ENCODE measurements at regions not wholly inside any gene's neighbourhood (a gene's known extent, or its start where the extent isn't known, plus 50 kb on each side); places are given as distances from the start of the nearest gene placed in this dataset.

- ATAC-seq (no peak), FAIRE-seq (no peak), DNase-seq (ENCODE audit: low read depth, low spot score) (no peak)
- H3K9me3 ChIP-seq (replicated peaks; ENCODE audit: control insufficient read depth, insufficient read depth, low read length) = no peaks in the 10 kb centered on the region
- H2AFZ ChIP-seq (ENCODE audit: control insufficient read depth, low read depth, low read length) = no peak overlapping the region
- H3K4me1 ChIP-seq (ENCODE audit: control insufficient read depth, insufficient read depth, low read length) = no peaks in the 10 kb centered on the region
- no peak overlapping the region for H3K9ac ChIP-seq (ENCODE audit: control insufficient read depth, insufficient read depth, low read length)
- no peaks in the 10 kb centered on the region for H3K36me3 ChIP-seq (ENCODE audit: control insufficient read depth in 2 of 2, insufficient read depth in 2 of 2, low read length in 1 of 2)
- RAD21 ChIA-PET (ENCODE audit: unreplicated experiment) = no interaction called here
- no peak overlapping the region for H3K27ac ChIP-seq (ENCODE audit: control insufficient read depth, insufficient read depth)
- in situ Hi-C loops (cut with MboI) (no loop called here), intact Hi-C loops (cut with micrococcal nuclease; ENCODE audit: unreplicated experiment) (no loop called here)
- H3K4me2 ChIP-seq (ENCODE audit: control insufficient read depth, insufficient read depth) = no peak overlapping the region
- H4K20me1 ChIP-seq (ENCODE audit: control insufficient read depth, insufficient read depth) = no peaks in the 10 kb centered on the region
- no peaks in the 10 kb centered on the region for H3K27me3 ChIP-seq (replicated peaks in 1 of 2; ENCODE audit: control insufficient read depth in 2 of 2, insufficient read depth in 2 of 2, low read length in 1 of 2)
- SMC1A ChIA-PET (ENCODE audit: uncharacterized antibody, unreplicated experiment) = interaction anchor here (0.6 to 2.3 kb wide), 5 partner anchors 11 to 90 kb away, joined by 3 to 8 read pairs (median 4); no protein-coding TSS in a partner anchor
- TF ChIP-seq CHD4 (IDR thresholded peaks at IDR 0.05) = no peak
- TF ChIP-seq GABPA (IDR thresholded peaks at IDR 0.05; ENCODE audit: low read depth) = no peak
- no peak for TF ChIP-seq USF1 (IDR thresholded peaks at IDR 0.05; ENCODE audit: borderline replicate concordance, extremely low read length, insufficient read depth, low read depth, low read length)
- no TSS peak for BruUV-seq (replicated peaks)
- H3K4me3 ChIP-seq = no peak overlapping the region
- POLR2A ChIA-PET = no interaction called here
- CTCF ChIA-PET = no interaction called here
- H3K79me2 ChIP-seq (ENCODE audit: control insufficient read depth, insufficient read depth, low read length) = no peaks in the 10 kb centered on the region
- WGBS (ENCODE audit: insufficient coverage, insufficient replicate concordance, low lambda C conversion rate, missing lambda C conversion rate) = 30% methylated on average over 4 of the region's 4 CpGs
Measured at GRCh38 chr4:136740326-136740725, 792.0 kb downstream of the PCDH18 start.

GRCh38 chr4:136737066-136737465 lies 795.2 kb downstream of the PCDH18 start:
- no peak for FAIRE-seq
- in situ Hi-C loops (cut with MboI) (no loop called here), intact Hi-C loops (cut with micrococcal nuclease; ENCODE audit: unreplicated experiment) (no loop called here)
- H2AFZ ChIP-seq (ENCODE audit: control insufficient read depth, low read depth, low read length) = no peak overlapping the region
- H3K4me1 ChIP-seq (ENCODE audit: control insufficient read depth, insufficient read depth, low read length) = no peaks in the 10 kb centered on the region
- no peak overlapping the region for H3K4me3 ChIP-seq
- ATAC-seq = no peak
- no peaks in the 10 kb centered on the region for H3K27me3 ChIP-seq (replicated peaks in 1 of 2; ENCODE audit: control insufficient read depth in 2 of 2, insufficient read depth in 2 of 2, low read length in 1 of 2)
- H3K79me2 ChIP-seq (ENCODE audit: control insufficient read depth, insufficient read depth, low read length) = no peaks in the 10 kb centered on the region
- H3K9ac ChIP-seq (ENCODE audit: control insufficient read depth, insufficient read depth, low read length) = no peak overlapping the region
- no peaks in the 10 kb centered on the region for H4K20me1 ChIP-seq (ENCODE audit: control insufficient read depth, insufficient read depth)
- no peaks in the 10 kb centered on the region for H3K9me3 ChIP-seq (replicated peaks; ENCODE audit: control insufficient read depth, insufficient read depth, low read length)
- RAD21 ChIA-PET (ENCODE audit: unreplicated experiment) = no interaction called here
- POLR2A ChIA-PET = no interaction called here
- SMC1A ChIA-PET (ENCODE audit: uncharacterized antibody, unreplicated experiment) = interaction anchor here (1.6 to 2.8 kb wide), 3 partner anchors 11 to 86 kb away, joined by 3 to 7 read pairs (median 4); no protein-coding TSS in a partner anchor
- H3K4me2 ChIP-seq (ENCODE audit: control insufficient read depth, insufficient read depth) = no peak overlapping the region
- DNase-seq (ENCODE audit: low read depth, low spot score) = no peak
- CTCF ChIA-PET = interaction anchor here (0.7 to 1.2 kb wide), 2 partner anchors 10 to 24 kb away, joined by 3 read pairs; no protein-coding TSS in a partner anchor
- BruUV-seq (replicated peaks) = no TSS peak
- H3K36me3 ChIP-seq (ENCODE audit: control insufficient read depth in 2 of 2, insufficient read depth in 2 of 2, low read length in 1 of 2) = no peaks in the 10 kb centered on the region
- H3K27ac ChIP-seq (ENCODE audit: control insufficient read depth, insufficient read depth) = no peak overlapping the region
- TF ChIP-seq KDM1A (IDR thresholded peaks at IDR 0.05; ENCODE audit: borderline replicate concordance) (no peak), JUND (IDR thresholded peaks at IDR 0.05; ENCODE audit: low read depth, low read length) (no peak), TCF7 (IDR thresholded peaks at IDR 0.05; ENCODE audit: borderline replicate concordance) (no peak), SMC3 (IDR thresholded peaks at IDR 0.05; ENCODE audit: borderline replicate concordance, low read length) (no peak), ZBTB4 (CRISPR knock-in tag; IDR thresholded peaks at IDR 0.05) (no peak), MTA2 (IDR thresholded peaks at IDR 0.05; ENCODE audit: low read depth) (no peak), PBX3 (IDR thresholded peaks at IDR 0.05; ENCODE audit: insufficient replicate concordance, low read depth, low read length) (no peak), ZNF207 (IDR thresholded peaks at IDR 0.05; ENCODE audit: borderline replicate concordance) (no peak), MYB (IDR thresholded peaks at IDR 0.05; ENCODE audit: borderline replicate concordance, low read depth, low read length) (no peak)
